KMS-11 (cell line): ENCODE measurements at regions not wholly inside any gene's neighbourhood (a gene's known extent, or its start where the extent isn't known, plus 50 kb on each side); places are given as distances from the start of the nearest gene placed in this dataset.

Experiments
- H2AFZ ChIP-seq: fragments of 200-600 bp; sonication (generic); 2 replicates; pipeline ENCODE4 v1.6.1; 2016; ENCODE audit warnings: antibody characterized with exemption, mixed run types, low read depth
- H3K27ac ChIP-seq: fragments of 200-600 bp; sonication (generic); 2 replicates; pipeline ENCODE4 v1.6.1; 2016; ENCODE audit warnings: mild to moderate bottlenecking, mixed run types
- H3K27me3 ChIP-seq: fragments of 200-600 bp; sonication (generic); 2 replicates; pipeline ENCODE4 v1.6.1; 2017; ENCODE audit warnings: mild to moderate bottlenecking, low read depth, mixed run types, moderate library complexity; ENCODE audit not compliant: insufficient read depth
- H3K36me3 ChIP-seq: fragments of 200-600 bp; sonication (generic); 2 replicates; pipeline ENCODE4 v1.6.1; 2017; ENCODE audit warnings: mild to moderate bottlenecking, mixed run types; ENCODE audit not compliant: insufficient read depth
- H3K4me1 ChIP-seq: fragments of 200-600 bp; sonication (generic); 2 replicates; pipeline ENCODE4 v1.6.1; 2016; ENCODE audit warnings: mild to moderate bottlenecking, low read depth, mixed run types; ENCODE audit not compliant: poor library complexity, severe bottlenecking
- H3K4me2 ChIP-seq: fragments of 200-600 bp; sonication (generic); 2 replicates; pipeline ENCODE4 v1.7.0; 2016; ENCODE audit warnings: mild to moderate bottlenecking, mixed run types
- H3K4me3 ChIP-seq: fragments of 200-600 bp; sonication (generic); IDR thresholded peaks from 2 replicates; pipeline ENCODE4 v1.6.1; 2017; ENCODE audit warnings: low read depth, low read length, mixed read lengths; ENCODE audit not compliant: insufficient read depth
- H3K79me2 ChIP-seq: fragments of 200-600 bp; sonication (generic); 2 replicates; pipeline ENCODE4 v1.6.1; 2016; ENCODE audit warnings: low read depth, mixed run types; ENCODE audit not compliant: insufficient read depth
- H3K9ac ChIP-seq: fragments of 200-600 bp; sonication (generic); 2 replicates; pipeline ENCODE4 v1.6.1; 2016; ENCODE audit warnings: mild to moderate bottlenecking, mixed run types
- H4K20me1 ChIP-seq: fragments of 200-600 bp; sonication (generic); 2 replicates; pipeline ENCODE4 v1.6.1; 2016; ENCODE audit warnings: mild to moderate bottlenecking, mixed run types; ENCODE audit not compliant: insufficient read depth
- TF ChIP-seq, protein P1 (sequence below): fragments of 200-600 bp; sonication (generic); conservative IDR thresholded peaks from 2 replicates; pipeline ENCODE4 v1.6.1; 2017; ENCODE audit warnings: low read depth, mild to moderate bottlenecking, antibody characterized with exemption, low read length, moderate library complexity, mixed read lengths

DNA sequence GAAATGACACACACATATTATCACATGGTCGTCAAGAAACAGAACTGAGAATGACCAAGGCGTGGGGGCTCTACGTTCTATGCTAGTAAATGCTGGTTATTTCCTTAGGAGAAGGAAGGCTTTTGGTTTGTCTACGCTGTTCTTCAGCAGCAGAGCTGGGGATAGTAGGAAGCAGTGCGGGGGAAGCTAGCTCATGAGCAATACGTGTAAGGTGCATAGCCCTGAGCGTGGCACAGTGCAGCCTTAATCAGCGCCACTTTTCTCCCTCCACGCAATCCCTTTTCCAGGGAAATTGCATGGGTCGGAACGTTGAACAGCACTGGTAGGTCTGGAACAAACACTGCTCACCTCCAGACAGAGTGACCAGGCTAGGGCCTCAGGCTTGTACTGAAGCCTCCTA is 199.6 kb upstream of the FBXO11 start:
- TF ChIP-seq, protein P1, sequence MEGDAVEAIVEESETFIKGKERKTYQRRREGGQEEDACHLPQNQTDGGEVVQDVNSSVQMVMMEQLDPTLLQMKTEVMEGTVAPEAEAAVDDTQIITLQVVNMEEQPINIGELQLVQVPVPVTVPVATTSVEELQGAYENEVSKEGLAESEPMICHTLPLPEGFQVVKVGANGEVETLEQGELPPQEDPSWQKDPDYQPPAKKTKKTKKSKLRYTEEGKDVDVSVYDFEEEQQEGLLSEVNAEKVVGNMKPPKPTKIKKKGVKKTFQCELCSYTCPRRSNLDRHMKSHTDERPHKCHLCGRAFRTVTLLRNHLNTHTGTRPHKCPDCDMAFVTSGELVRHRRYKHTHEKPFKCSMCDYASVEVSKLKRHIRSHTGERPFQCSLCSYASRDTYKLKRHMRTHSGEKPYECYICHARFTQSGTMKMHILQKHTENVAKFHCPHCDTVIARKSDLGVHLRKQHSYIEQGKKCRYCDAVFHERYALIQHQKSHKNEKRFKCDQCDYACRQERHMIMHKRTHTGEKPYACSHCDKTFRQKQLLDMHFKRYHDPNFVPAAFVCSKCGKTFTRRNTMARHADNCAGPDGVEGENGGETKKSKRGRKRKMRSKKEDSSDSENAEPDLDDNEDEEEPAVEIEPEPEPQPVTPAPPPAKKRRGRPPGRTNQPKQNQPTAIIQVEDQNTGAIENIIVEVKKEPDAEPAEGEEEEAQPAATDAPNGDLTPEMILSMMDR = no peak
- Histone ChIP-seq H3K4me1 (peaks cover 20% of the 10 kb centered on the region), H3K79me2 (no peaks in the 10 kb centered on the region), H3K4me2 (peak overlapping the region; percentile 69; the same call in 1 of the 2 replicates), H3K27ac (no peak overlapping the region), H3K36me3 (no peaks in the 10 kb centered on the region), H2AFZ (peak overlapping the region; percentile 84), H3K27me3 (no peaks in the 10 kb centered on the region), H4K20me1 (no peaks in the 10 kb centered on the region), H3K9ac (no peak overlapping the region; the same call in 1 of the 2 replicates), H3K4me3 (no peak overlapping the region)

DNA sequence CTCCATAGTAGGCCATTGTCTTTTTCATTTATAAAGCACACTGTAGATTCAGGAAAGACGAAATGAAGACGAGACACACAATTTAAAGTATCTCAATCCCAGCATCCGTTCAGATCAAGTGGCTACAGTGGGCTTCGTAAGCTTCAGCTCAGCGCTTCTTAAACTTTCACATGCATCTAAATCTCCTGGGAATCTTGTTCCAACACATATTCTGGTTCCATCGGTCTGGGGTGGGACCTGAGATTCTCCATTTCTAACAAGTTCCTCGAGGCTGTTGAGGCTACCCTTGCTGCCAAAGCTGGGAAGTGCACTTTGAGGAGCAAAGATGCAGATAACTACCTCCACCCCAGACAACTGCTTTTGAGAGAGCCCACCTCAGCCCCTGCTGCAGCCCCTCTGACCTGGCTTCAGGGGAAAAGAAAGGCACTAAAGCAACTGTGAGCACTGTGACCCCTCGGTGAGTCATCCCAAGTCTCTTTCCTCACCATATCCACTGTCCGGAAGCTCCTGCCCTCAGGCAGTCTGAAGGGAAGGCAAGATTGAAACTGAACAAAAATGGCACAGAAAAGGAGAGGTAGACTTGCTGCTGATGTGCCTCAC is 201.1 kb upstream of the FBXO11 start:
- H3K9ac ChIP-seq = no peak overlapping the region

DNA sequence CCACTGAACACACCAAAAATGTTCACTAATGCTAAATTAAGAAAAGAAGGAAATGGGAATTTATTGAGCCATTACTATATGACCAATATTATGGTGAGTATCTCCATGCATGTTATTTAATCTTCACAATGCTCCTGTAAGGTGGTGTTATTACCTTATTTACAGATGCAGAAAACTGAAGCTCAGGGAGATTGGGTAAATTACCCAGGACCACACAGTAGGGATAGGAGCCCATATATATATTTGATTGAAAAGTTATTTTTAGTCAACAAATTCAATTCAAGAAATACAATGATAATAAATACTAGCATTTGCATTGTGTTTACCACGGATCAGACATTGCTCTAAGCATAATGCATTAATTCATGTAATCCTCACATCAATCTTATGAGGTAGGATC is 202.2 kb upstream of the FBXO11 start:
- no peaks in the 10 kb centered on the region for H4K20me1 ChIP-seq
- H3K9ac ChIP-seq = no peak overlapping the region
- H3K79me2 ChIP-seq = no peaks in the 10 kb centered on the region
- TF ChIP-seq, protein P1 = no peak
- H3K4me3 ChIP-seq = no peak overlapping the region
- H3K4me1 ChIP-seq = peaks cover 35% of the 10 kb centered on the region
- H3K4me2 ChIP-seq = no peak overlapping the region
- no peaks in the 10 kb centered on the region for H3K27me3 ChIP-seq
- no peak overlapping the region for H2AFZ ChIP-seq
- no peaks in the 10 kb centered on the region for H3K36me3 ChIP-seq
- no peak overlapping the region for H3K27ac ChIP-seq

More for the DNA sequence above, 201.1 kb upstream of the FBXO11 start:
- H3K27ac ChIP-seq = no peak overlapping the region
- no peaks in the 10 kb centered on the region for H4K20me1 ChIP-seq
- no peaks in the 10 kb centered on the region for H3K36me3 ChIP-seq
- peaks cover 27% of the 10 kb centered on the region for H3K4me1 ChIP-seq
- no peak overlapping the region for H3K4me3 ChIP-seq
- H3K4me2 ChIP-seq = peak overlapping the region; percentile 69; the same call in 1 of the 2 replicates
- H2AFZ ChIP-seq = peak overlapping the region; percentile 84; the same call in 1 of the 2 replicates
- no peaks in the 10 kb centered on the region for H3K79me2 ChIP-seq
- no peaks in the 10 kb centered on the region for H3K27me3 ChIP-seq
- TF ChIP-seq, protein P1 = no peak

DNA sequence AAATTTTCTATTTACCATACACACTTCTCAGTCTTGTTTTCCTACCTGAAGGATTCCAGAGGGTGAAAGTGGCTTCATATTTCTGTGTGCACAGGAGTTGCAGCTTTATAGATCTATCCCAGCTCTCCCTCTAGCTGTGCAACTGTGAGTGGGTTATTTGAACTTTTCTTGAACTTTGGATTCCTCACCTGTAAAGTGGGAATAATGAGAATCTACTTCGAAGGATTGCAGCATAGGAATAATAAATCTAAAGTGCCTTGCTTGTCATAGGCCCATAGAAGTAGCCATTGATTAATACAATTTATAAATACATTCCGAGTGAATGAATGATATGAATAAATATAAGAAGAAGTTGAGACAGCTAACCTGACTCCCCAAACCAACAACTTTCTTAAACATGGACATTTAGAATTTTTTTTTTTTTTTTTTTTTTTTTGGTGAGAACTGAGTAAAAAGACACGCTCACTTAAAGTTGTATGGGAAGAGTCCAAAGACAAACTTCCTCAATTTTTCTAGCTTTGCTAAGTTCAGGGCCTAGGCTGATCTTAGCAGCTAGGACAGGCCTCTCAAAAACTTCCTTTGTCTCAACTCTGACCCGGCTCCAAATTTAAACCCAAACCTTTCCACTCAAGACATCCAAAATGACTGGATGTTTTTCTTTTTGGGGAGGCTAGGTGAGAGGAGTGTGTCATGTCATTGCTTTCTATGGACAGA is 203.3 kb upstream of the FBXO11 start:
- Histone ChIP-seq H4K20me1 (no peaks in the 10 kb centered on the region), H3K4me1 (peaks cover 47% of the 10 kb centered on the region), H2AFZ (no peak overlapping the region), H3K79me2 (no peaks in the 10 kb centered on the region), H3K9ac (no peak overlapping the region), H3K36me3 (no peaks in the 10 kb centered on the region), H3K27ac (no peak overlapping the region), H3K4me2 (no peak overlapping the region), H3K27me3 (no peaks in the 10 kb centered on the region), H3K4me3 (no peak overlapping the region)
- TF ChIP-seq, protein P1 = no peak
